DND-41 (cell line): ENCODE measurements at regions not wholly inside any gene's neighbourhood (a gene's known extent, or its start where the extent isn't known, plus 50 kb on each side); places are given as distances from the start of the nearest gene placed in this dataset.

ENCODE experiments used
- CTCF ChIP-seq: IDR thresholded peaks from 2 replicates; pipeline ENCODE4 v1.5.1; 2012; ENCODE audit warnings: borderline replicate concordance, low read length, moderate library complexity, mild to moderate bottlenecking; ENCODE audit not compliant: poor library complexity, severe bottlenecking; ENCODE audit errors: extremely low read depth
- EZH2 ChIP-seq: IDR thresholded peaks from 3 replicates; pipeline ENCODE4 v1.6.1; 2012; ENCODE audit warnings: borderline replicate concordance, low read depth, mild to moderate bottlenecking, moderate library complexity, low read length, inconsistent platforms; ENCODE audit not compliant: severe bottlenecking

- TF ChIP-seq CTCF (no peak), EZH2 (no peak)
These were observed 338.9 kb downstream of the KDM5D start for GRCh38 chrY:19405598-19405997.
